ENCODE measurements at regions not wholly inside any gene's neighbourhood (a gene's known extent, or its start where the extent isn't known, plus 50 kb on each side); places are given as distances from the start of the nearest gene placed in this dataset.

- H3K27ac Mint-ChIP-seq: no peak overlapping the region
- H3K4me1 Mint-ChIP-seq (ENCODE audit: low read depth): no peaks in the 10 kb centered on the region
- H3K27me3 Mint-ChIP-seq (ENCODE audit: insufficient read depth): no peaks in the 10 kb centered on the region; the same call in 1 of the 2 replicates
- no peak for TF ChIP-seq CTCF (IDR thresholded peaks at IDR 0.05)
- peaks cover 57% of the 10 kb centered on the region for H3K9me3 Mint-ChIP-seq
- no peak overlapping the region for H3K4me3 Mint-ChIP-seq
- peaks cover 5% of the 10 kb centered on the region; the same call in 1 of the 2 replicates for H3K36me3 Mint-ChIP-seq (ENCODE audit: low read depth)
- no peak for DNase-seq
These were observed 294.4 kb downstream of the SMOC2 start for GRCh38 chr6:168735268-168735949.

DNA sequence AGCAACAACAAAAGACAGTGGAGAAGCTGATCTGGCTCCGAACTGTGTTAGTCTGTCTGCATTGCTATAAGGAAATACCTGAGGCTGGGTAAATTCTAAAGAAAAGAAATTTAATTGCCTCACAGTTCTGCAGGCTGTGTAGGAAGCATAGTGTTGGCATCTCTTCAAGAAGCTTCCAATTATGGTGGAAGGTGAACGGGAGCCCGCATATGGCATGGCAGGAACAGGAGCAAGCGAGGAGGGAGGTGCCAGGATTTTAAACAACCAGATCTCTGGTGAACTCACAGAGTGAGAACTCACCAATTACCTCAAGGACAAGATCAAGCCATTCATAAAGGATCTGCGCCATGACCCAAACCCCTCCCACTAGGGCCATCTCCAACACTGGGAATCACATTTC, 293.5 kb downstream of the SMOC2 start:
- no peaks in the 10 kb centered on the region for H3K4me1 Mint-ChIP-seq (ENCODE audit: low read depth)
- peaks cover 5% of the 10 kb centered on the region; the same call in 1 of the 2 replicates for H3K36me3 Mint-ChIP-seq (ENCODE audit: low read depth)
- peaks cover 2% of the 10 kb centered on the region for H3K27me3 Mint-ChIP-seq (ENCODE audit: insufficient read depth)
- no peak overlapping the region for H3K4me3 Mint-ChIP-seq
- no peak overlapping the region for H3K27ac Mint-ChIP-seq
- no peak for DNase-seq
- no peak for TF ChIP-seq CTCF (IDR thresholded peaks at IDR 0.05)
- peaks cover 59% of the 10 kb centered on the region for H3K9me3 Mint-ChIP-seq

- no peak for DNase-seq
- no peak for TF ChIP-seq CTCF (IDR thresholded peaks at IDR 0.05)
- Mint-ChIP-seq H3K27me3 (ENCODE audit: insufficient read depth) (peaks cover 2% of the 10 kb centered on the region), H3K27ac (no peak overlapping the region), H3K36me3 (ENCODE audit: low read depth) (peaks cover 5% of the 10 kb centered on the region; the same call in 1 of the 2 replicates), H3K9me3 (peaks cover 60% of the 10 kb centered on the region), H3K4me3 (no peak overlapping the region), H3K4me1 (ENCODE audit: low read depth) (no peaks in the 10 kb centered on the region)
These were observed 291.7 kb downstream of the SMOC2 start for GRCh38 chr6:168732676-168733075.

DNA sequence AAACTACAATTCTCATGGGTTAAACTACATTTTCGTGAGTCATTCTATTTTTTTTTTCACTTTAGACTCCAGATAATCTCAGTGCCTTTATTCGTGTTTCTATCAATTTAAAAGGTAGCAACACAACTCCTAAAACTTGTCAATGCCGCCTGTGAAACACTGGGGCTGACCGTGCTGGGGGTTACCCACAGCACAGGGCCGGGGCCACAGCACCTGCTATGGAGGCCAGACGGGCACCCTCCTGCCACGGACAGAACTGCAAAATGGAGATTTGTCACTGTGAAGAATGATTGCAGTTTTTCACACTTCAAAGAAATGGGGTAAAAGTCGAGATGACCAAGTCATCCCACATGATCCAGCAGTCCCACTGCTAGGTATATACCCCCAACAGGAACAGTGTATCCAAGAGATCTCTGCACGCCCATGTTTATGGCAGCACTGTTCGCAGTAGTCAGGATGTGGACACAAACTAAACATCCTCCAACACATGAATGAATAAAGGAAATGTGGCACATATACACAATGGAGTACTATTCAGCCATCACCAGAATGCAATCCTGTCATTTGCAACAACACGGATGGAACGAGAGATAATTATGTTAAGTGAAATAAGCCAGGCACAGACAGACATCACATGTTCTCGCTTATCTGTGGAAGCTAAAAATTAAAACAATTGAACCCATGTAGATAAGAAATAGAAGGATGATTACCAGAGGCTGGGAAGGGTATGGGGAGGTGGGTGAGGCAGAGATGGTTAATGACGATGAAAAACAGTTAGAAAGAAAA, 290.1 kb downstream of the SMOC2 start:
- Mint-ChIP-seq H3K27ac (no peak overlapping the region), H3K9me3 (peaks cover 54% of the 10 kb centered on the region), H3K4me3 (no peak overlapping the region), H3K27me3 (ENCODE audit: insufficient read depth) (peaks cover 2% of the 10 kb centered on the region), H3K4me1 (ENCODE audit: low read depth) (no peaks in the 10 kb centered on the region), H3K36me3 (ENCODE audit: low read depth) (no peaks in the 10 kb centered on the region; the same call in 1 of the 2 replicates)
- TF ChIP-seq CTCF (IDR thresholded peaks at IDR 0.05): no peak
- no peak for DNase-seq

- no peak overlapping the region for H3K4me3 Mint-ChIP-seq
- no peaks in the 10 kb centered on the region for H3K4me1 Mint-ChIP-seq (ENCODE audit: low read depth)
- H3K36me3 Mint-ChIP-seq (ENCODE audit: low read depth): no peaks in the 10 kb centered on the region; the same call in 1 of the 2 replicates
- no peak overlapping the region for H3K27ac Mint-ChIP-seq
- H3K27me3 Mint-ChIP-seq (ENCODE audit: insufficient read depth): peaks cover 3% of the 10 kb centered on the region; the same call in 1 of the 2 replicates
- no peak for TF ChIP-seq CTCF (IDR thresholded peaks at IDR 0.05)
- H3K9me3 Mint-ChIP-seq: peaks cover 56% of the 10 kb centered on the region
- DNase-seq: no peak
These were observed 287.1 kb downstream of the SMOC2 start for GRCh38 chr6:168728056-168728455.

Data from HFFc6 (cell line).